ENCODE measurements at regions not wholly inside any gene's neighbourhood (a gene's known extent, or its start where the extent isn't known, plus 50 kb on each side); places are given as distances from the start of the nearest gene placed in this dataset.

DNA sequence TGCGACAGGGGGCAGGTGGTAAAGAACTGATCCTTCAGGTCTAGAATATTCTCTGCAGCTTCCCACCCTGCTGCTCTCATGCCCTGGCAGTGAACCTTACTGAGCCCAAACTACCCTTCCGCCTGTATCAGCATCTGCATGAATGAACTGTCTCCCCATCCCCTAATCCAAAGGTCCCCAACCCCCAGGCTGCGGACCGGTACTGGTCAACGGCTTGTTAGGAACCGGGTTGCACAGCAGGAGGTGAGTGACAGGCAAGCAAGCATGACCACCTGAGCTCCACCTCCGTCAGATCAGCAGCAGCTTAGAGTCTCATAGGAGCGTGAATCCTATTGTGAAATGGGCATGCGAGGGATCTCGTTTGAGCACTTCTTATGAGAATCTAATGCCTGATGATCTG, 58.2 kb upstream of the LMO1 start:
- no peak for DNase-seq

DNA sequence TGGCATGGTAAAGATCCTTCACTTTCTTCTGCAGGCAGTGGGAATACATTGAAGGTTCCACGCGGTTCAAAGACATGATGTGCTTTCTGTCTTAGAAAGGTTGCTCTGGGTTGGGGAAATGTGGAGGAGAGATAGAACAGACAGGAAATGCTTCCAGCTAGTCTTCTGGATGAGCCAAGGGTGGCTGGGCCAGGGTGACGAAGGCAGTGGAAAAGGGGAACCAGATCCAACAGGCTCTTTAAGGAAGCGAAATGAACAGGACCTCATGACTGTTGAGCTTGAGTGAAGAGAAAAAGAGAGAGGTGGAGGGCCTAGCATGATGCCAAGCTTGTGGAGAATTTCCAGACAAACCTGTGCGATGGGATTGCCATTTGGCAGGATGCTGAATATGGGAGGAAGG, 56.4 kb upstream of the LMO1 start:
- no peak for DNase-seq

DNA sequence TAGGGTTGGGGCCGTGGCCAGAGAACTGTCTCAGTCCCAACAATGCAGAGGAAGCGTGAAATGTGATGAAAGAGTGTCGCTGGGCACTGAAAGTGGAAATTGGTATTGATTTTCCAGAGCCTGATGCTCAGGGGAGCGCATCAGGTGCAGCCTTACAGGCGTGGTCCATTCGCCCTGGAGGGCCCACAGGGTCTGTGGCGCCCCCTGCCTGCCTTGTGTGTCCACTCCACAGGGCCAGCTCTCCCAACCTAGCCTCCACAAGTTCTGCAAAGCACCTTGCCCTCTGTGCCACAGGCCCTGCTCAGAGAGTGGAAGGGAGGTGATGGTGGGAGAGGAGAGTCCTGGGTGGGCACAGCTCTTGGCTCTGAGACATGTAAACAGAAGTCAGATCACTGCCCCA, 54.9 kb upstream of the LMO1 start:
- no peak for DNase-seq

DNA sequence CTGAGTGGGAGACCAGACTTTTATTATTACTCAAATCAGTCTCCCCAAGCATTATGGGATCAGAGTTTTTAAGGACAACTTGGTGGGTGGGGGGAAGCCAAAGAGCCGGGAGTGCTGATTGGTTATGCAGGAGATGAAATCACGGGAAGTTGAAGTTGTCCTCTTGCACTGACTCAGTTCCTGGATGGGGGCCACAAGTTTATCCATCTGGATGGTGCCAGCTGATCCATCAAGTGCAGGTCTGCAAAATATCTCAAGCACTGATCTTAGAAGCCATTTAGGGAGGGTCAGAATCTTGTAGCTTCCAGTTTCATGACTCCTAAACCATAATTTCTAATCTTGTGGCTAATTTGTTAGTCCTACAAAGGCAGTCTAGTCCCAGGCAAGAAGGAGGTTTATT, 53.5 kb upstream of the LMO1 start:
- no peak for DNase-seq

DNA sequence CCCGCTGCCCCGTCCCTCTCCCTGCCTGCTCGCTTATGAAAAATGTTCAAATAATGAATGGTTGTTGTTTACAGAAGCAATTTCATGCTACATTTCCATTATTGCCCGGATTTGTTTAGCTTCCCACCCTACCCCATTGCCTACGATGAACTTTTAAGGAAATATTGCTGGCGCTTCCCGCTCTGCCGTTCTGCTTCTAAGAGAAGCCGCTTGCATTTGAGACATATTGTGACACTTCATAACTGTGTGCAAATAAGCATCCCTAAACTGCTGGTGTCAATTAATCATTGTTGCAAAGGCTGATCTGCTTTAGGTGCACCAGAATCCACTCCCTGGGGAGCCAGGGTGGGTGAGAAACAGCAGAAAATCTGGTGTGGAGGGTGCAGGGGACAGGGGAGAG, 52.3 kb upstream of the LMO1 start:
- no peak for DNase-seq

DNA sequence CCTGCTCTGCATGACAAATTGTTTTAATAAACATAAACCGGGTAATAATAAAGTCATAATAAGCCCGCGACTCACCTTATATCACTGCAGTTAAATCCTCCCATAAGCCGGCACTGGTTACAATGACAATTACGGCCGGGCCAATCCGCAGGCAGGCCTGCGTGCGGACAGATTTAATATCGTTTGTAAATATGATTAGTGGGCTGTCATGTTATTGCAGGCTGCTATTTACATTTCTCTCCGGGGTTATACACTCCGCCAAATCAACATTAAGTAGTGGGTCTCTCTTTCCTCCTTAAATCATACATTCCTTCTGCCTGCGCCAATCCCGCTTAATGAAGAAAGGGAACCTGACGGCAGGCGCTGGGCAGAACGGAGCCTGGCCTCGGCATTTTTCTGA, 51.8 kb upstream of the LMO1 start:
- no peak for DNase-seq

DNA sequence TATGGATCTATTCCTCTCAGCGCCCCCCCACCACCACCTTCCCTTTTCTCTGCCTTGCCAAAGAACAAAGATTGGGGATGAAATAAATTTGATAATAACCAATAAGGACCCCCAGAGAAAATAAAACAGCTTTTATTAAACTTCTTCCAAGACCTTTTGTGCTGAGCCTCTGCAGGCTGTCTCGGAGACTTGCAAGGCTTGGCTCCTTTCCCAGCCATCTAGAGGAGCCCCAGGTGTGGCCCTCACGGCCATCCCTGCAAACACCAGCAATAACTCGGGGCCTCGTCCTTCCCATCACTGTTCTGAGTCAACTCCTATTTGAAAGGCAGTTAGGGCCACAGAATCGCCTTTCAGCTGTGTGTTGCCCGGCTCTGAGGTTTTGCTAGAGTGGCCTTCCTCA, 51.2 kb upstream of the LMO1 start:
- DNase-seq: no peak

DNA sequence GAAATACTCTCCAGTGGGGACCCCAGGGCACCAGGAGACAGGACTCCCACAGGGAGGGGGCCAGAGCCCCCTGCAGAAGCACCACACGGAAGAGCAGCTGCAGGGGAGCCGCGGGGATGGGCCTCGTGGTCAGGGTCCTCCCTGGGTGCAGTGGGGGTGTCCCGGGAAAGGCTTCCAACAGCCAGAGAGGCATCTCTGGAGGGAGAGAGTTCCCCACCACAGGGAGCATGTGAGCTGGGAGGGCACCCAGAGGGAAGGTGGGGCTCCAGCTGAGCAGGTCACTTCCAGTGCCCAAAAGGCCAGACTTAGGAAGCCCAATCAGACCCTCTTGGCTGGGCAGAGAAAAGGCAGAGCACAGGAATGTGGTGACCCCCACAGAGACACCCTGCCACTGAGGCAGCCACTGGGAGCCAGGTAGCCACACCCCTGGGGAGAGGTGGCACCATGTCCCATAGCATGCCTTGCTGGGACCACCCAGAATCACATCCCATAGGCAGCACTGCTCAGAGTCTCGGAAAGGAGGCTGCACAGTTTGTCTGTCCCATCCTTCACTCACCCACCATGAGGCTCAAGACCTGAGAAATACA, 49.9 kb upstream of the LMO1 start:
- no peak for DNase-seq
